HepG2 (cell line): ENCODE measurements at regions not wholly inside any gene's neighbourhood (a gene's known extent, or its start where the extent isn't known, plus 50 kb on each side); places are given as distances from the start of the nearest gene placed in this dataset.

Experiments
- IKZF4 ChIP-seq: sonication (generic); formaldehyde crosslinking; IDR thresholded peaks from 2 replicates; pipeline ENCODE4 v1.5.1; 2020; ENCODE audit warnings: borderline replicate concordance, mild to moderate bottlenecking, low read depth, missing genetic modification reagents; ENCODE audit errors: not compliant biosample characterization
- KMT2A ChIP-seq: sonication (generic); formaldehyde crosslinking; IDR thresholded peaks from 2 replicates; pipeline ENCODE4 v1.4.0; 2020; ENCODE audit warnings: missing genetic modification reagents
- SIX4 ChIP-seq: sonication (generic); formaldehyde crosslinking; IDR thresholded peaks from 2 replicates; pipeline ENCODE4 v1.4.0; 2020; ENCODE audit warnings: missing genetic modification reagents
- TFE3 ChIP-seq: IDR thresholded peaks from 2 replicates; pipeline ENCODE4 v1.6.1; 2016
- ZBTB38 ChIP-seq: sonication (generic); formaldehyde crosslinking; IDR thresholded peaks from 2 replicates; pipeline ENCODE4 v1.5.1; 2020; ENCODE audit warnings: mild to moderate bottlenecking, missing genetic modification reagents
- ZFY ChIP-seq: sonication (generic); formaldehyde crosslinking; IDR thresholded peaks from 2 replicates; pipeline ENCODE4 v1.4.0; 2020; ENCODE audit warnings: missing genetic modification reagents
- ZNF282 ChIP-seq: fragments of 450-650 bp; IDR thresholded peaks from 2 replicates; pipeline ENCODE4 v1.6.1; 2018; ENCODE audit not compliant: partially characterized antibody
- ZNF292 ChIP-seq: sonication (generic); formaldehyde crosslinking; IDR thresholded peaks from 2 replicates; pipeline ENCODE4 v1.8.1; 2022; ENCODE audit warnings: mild to moderate bottlenecking, low read depth, missing genetic modification reagents, borderline replicate concordance
- ZNF460 ChIP-seq: sonication (generic); formaldehyde crosslinking; IDR thresholded peaks from 2 replicates; pipeline ENCODE4 v1.5.1; 2020; ENCODE audit warnings: missing genetic modification reagents, mild to moderate bottlenecking, borderline replicate concordance
- ZNF503 ChIP-seq: sonication (generic); formaldehyde crosslinking; IDR thresholded peaks from 2 replicates; pipeline ENCODE4 v1.4.0; 2020; ENCODE audit warnings: missing genetic modification reagents
- ZNF800 ChIP-seq: sonication (generic); formaldehyde crosslinking; IDR thresholded peaks from 2 replicates; pipeline ENCODE4 v1.4.0; 2020; ENCODE audit warnings: missing genetic modification reagents

- TF ChIP-seq ZNF800 (CRISPR knock-in tag) (no peak), TFE3 (no peak), ZFY (CRISPR knock-in tag) (no peak), ZNF292 (CRISPR knock-in tag) (no peak), SIX4 (no peak), ZNF460 (CRISPR knock-in tag) (no peak), ZBTB38 (CRISPR knock-in tag) (no peak), ZNF282 (no peak), IKZF4 (no peak), KMT2A (CRISPR knock-in tag) (no peak), ZNF503 (CRISPR knock-in tag) (no peak)
Measured at GRCh38 chr5:107135391-107135790, 535.3 kb downstream of the EFNA5 start (continued).
